Activated CD4-positive, alpha-beta memory T cell treated with anti-CD3 and anti-CD28 coated beads for 36 hours (primary cell): ENCODE measurements at regions not wholly inside any gene's neighbourhood (a gene's known extent, or its start where the extent isn't known, plus 50 kb on each side); places are given as distances from the start of the nearest gene placed in this dataset.
"Not testable (repeated sequence)": the region's sequence is repeated elsewhere in the genome, so short reads cannot be mapped to it uniquely, and the experiment has no call there.

Source experiments
- CTCF ChIA-PET: fragments of 350-600 bp; sonication (Branson Sonifier 250); formaldehyde crosslinking; loops from one replicate; lab custom pipeline; 2021; ENCODE audit warnings: antibody characterized with exemption, inconsistent platforms; lab: Charles Lee
- POLR2A ChIA-PET: fragments of 350-600 bp; sonication (Branson Sonifier 250); formaldehyde crosslinking; loops from one replicate; lab custom pipeline; 2021; ENCODE audit warnings: antibody characterized with exemption; lab: Charles Lee
- DNase-seq: peaks from one replicate; pipeline ENCODE4 v3.0.0-alpha.2; 2020
- H3K27ac Mint-ChIP-seq: one replicate; pipeline ENCODE4 v1.8.0; 2021; ENCODE audit warnings: mixed read lengths
- H3K27me3 Mint-ChIP-seq: one replicate; pipeline ENCODE4 v1.8.0; 2021; ENCODE audit warnings: mixed read lengths
- H3K36me3 Mint-ChIP-seq: one replicate; pipeline ENCODE4 v1.8.0; 2021; ENCODE audit warnings: mixed read lengths
- H3K4me1 Mint-ChIP-seq: one replicate; pipeline ENCODE4 v1.8.0; 2021; ENCODE audit warnings: low read depth, mixed read lengths
- H3K4me3 Mint-ChIP-seq: one replicate; pipeline ENCODE4 v1.8.0; 2021; ENCODE audit warnings: mild to moderate bottlenecking, mixed read lengths
- H3K9me3 Mint-ChIP-seq: one replicate; pipeline ENCODE4 v1.8.0; 2021; ENCODE audit warnings: mixed read lengths
- intact Hi-C: fragments of 100-400 bp; cut with micrococcal nuclease; formaldehyde crosslinking; loops from one replicate; pipeline ENCODE4 v1.15.1; 2023

- H3K4me3 Mint-ChIP-seq: no peak overlapping the region
- no peaks in the 10 kb centered on the region for H3K27me3 Mint-ChIP-seq
- no peak for DNase-seq
- H3K9me3 Mint-ChIP-seq: peaks cover 8% of the 10 kb centered on the region
- POLR2A ChIA-PET: no interaction called here
- no peak overlapping the region for H3K27ac Mint-ChIP-seq
- intact Hi-C loops: no loop called here
- H3K36me3 Mint-ChIP-seq: no peaks in the 10 kb centered on the region
- CTCF ChIA-PET: no interaction called here
- no peaks in the 10 kb centered on the region for H3K4me1 Mint-ChIP-seq
These were observed 270.3 kb downstream of the RWDD3 start for GRCh38 chr1:95504321-95504720.

DNA sequence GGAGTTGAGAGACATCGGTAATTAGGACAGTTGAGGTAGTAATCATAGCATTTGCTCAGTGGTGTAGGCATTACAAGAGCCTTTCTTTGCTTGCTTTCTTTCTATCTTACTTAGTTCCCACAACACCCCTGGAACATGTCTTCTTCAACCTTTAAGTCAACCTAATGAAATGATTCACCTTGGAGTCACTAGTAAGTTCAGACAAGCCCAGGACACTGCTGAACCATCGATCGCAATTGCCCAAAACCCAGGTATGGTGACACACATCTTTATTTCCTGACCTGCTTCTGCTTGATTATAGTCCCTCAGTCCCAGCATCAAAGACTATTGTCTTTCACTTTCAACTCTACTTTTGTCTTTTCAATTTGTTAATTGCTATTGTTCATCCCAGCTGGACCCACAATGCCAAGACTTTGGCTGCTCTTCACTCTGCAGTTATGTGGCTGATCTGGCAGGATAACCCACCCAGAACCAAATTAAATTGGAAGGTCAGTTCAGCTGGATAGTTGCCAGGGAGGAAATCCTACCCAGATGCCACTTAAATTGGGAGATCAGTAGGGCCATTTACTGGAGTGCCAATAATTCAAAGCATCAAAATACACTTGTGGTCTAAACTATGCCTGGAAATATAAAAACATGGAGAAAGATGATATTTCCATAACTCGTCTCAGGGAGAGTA, 272.9 kb downstream of the RWDD3 start:
- H3K4me3 Mint-ChIP-seq: no peak overlapping the region
- CTCF ChIA-PET: no interaction called here
- no peaks in the 10 kb centered on the region for H3K36me3 Mint-ChIP-seq
- H3K27ac Mint-ChIP-seq: no peak overlapping the region
- intact Hi-C loops: no loop called here
- no peaks in the 10 kb centered on the region for H3K4me1 Mint-ChIP-seq
- H3K9me3 Mint-ChIP-seq: peaks cover 11% of the 10 kb centered on the region
- no peak for DNase-seq
- POLR2A ChIA-PET: no interaction called here
- H3K27me3 Mint-ChIP-seq: no peaks in the 10 kb centered on the region

DNA sequence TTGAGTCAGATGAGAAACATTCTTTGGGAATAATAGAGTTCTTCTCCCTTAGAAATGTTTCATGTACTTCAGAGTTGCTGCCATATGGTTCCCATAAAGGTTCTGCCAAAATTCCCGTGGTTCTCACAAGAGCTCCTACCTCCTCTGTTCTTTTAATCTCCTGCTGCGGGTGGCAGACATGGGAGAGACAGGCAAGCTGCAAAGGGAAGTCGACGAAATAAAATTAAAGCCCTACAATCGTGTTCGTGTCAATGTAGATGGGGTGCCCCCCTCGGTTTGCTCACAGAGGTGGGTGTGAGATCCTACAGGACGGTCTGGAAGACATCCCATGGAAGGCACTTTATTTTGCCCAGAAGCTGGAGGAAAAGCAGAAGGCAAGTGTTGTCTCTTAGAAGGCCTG, 276.0 kb downstream of the RWDD3 start:
- H3K36me3 Mint-ChIP-seq: no peaks in the 10 kb centered on the region
- H3K4me3 Mint-ChIP-seq: no peak overlapping the region
- intact Hi-C loops: no loop called here
- H3K27me3 Mint-ChIP-seq: no peaks in the 10 kb centered on the region
- ChIA-PET CTCF (no interaction called here), POLR2A (no interaction called here)
- DNase-seq: no peak
- no peaks in the 10 kb centered on the region for H3K4me1 Mint-ChIP-seq
- H3K27ac Mint-ChIP-seq: no peak overlapping the region
- H3K9me3 Mint-ChIP-seq: peaks cover 11% of the 10 kb centered on the region

DNA sequence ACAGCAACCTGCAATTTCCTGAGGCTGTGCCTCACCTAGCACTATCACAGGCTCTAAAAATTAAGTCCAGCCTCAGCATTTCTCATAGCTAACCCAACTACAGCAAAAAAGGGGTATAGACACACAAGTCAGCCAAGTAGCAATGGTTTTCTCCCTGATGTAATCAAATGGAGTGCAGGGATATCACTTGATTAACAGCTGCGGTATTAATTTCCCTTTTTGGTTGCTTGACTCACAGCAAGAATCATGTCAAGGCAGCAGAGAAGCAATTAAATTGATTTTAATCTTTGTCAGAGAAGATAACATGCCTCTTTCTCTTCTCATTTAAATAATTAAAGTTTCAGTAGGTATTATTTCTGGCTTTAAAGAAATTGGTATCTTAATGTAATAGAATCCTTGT, 278.9 kb downstream of the RWDD3 start:
- H3K4me1 Mint-ChIP-seq: no peaks in the 10 kb centered on the region
- POLR2A ChIA-PET: no interaction called here
- intact Hi-C loops: no loop called here
- H3K27ac Mint-ChIP-seq: no peak overlapping the region
- no peaks in the 10 kb centered on the region for H3K27me3 Mint-ChIP-seq
- CTCF ChIA-PET: no interaction called here
- no peaks in the 10 kb centered on the region for H3K36me3 Mint-ChIP-seq
- no peak for DNase-seq
- peaks cover 3% of the 10 kb centered on the region for H3K9me3 Mint-ChIP-seq
- no peak overlapping the region for H3K4me3 Mint-ChIP-seq

- Mint-ChIP-seq H3K27ac (no peak overlapping the region), H3K36me3 (peaks cover 1% of the 10 kb centered on the region), H3K4me1 (no peaks in the 10 kb centered on the region), H3K27me3 (no peaks in the 10 kb centered on the region), H3K9me3 (peaks cover 4% of the 10 kb centered on the region), H3K4me3 (no peak overlapping the region)
- intact Hi-C loops: no loop called here
- POLR2A ChIA-PET: no interaction called here
- CTCF ChIA-PET: no interaction called here
- DNase-seq: no peak
These were observed 283.5 kb downstream of the RWDD3 start for GRCh38 chr1:95517506-95517905.

DNA sequence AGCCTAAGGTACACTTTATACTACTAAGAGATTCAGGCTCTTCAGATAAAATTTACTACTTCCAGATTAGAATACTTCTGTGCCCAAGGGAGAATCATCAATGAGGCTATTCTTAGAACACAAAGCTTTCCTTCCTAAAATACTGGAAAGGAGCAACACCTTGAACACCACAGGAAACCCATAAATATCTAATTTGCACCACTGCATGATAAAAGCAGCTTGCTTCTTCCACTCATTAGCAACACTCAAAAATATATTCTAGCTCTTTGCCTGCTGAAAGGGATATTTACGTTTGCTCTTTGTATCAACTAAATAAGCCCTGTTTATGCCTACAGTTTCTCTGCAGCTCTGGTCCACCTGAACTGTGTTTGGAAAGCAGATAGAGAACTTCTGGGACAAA, 284.3 kb downstream of the RWDD3 start:
- Mint-ChIP-seq H3K36me3 (peaks cover 1% of the 10 kb centered on the region), H3K4me1 (no peaks in the 10 kb centered on the region), H3K9me3 (peaks cover 4% of the 10 kb centered on the region), H3K27ac (no peak overlapping the region), H3K27me3 (no peaks in the 10 kb centered on the region), H3K4me3 (no peak overlapping the region)
- no peak for DNase-seq
- intact Hi-C loops: no loop called here
- ChIA-PET POLR2A (no interaction called here), CTCF (no interaction called here)

GRCh38 chr1:95520390-95520789, 286.4 kb downstream of the RWDD3 start:
- CTCF ChIA-PET: no interaction called here
- POLR2A ChIA-PET: no interaction called here
- Mint-ChIP-seq H3K36me3 (peaks cover 1% of the 10 kb centered on the region), H3K27ac (no peak overlapping the region), H3K4me1 (no peaks in the 10 kb centered on the region), H3K4me3 (no peak overlapping the region), H3K27me3 (no peaks in the 10 kb centered on the region), H3K9me3 (peaks cover 21% of the 10 kb centered on the region)
- DNase-seq: no peak
- intact Hi-C loops: no loop called here

DNA sequence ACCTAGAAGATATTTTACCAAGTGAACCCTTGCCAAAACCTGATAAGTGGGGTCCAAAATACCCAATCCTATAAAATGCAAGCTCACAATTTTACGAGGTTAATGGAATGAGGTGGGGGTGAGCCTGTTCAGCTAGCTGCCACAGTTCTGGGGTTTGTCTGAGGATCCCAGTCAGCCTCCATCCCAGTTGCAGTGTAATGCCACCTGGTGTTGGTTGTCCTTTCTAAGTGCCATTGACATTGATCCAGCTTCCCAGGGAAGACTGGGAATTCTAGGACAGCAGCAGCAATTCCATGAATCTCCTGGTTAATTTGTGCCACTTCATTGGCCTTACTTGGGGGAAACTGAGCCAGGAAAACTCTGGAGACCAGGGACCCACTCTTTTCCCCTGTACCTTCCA, 298.3 kb downstream of the RWDD3 start:
- no peak overlapping the region for H3K4me3 Mint-ChIP-seq
- POLR2A ChIA-PET: no interaction called here
- H3K9me3 Mint-ChIP-seq: peaks cover under 1% of the 10 kb centered on the region
- DNase-seq: no peak
- CTCF ChIA-PET: no interaction called here
- H3K27me3 Mint-ChIP-seq: no peaks in the 10 kb centered on the region
- no peaks in the 10 kb centered on the region for H3K36me3 Mint-ChIP-seq
- intact Hi-C loops: no loop called here
- no peaks in the 10 kb centered on the region for H3K4me1 Mint-ChIP-seq
- no peak overlapping the region for H3K27ac Mint-ChIP-seq

DNA sequence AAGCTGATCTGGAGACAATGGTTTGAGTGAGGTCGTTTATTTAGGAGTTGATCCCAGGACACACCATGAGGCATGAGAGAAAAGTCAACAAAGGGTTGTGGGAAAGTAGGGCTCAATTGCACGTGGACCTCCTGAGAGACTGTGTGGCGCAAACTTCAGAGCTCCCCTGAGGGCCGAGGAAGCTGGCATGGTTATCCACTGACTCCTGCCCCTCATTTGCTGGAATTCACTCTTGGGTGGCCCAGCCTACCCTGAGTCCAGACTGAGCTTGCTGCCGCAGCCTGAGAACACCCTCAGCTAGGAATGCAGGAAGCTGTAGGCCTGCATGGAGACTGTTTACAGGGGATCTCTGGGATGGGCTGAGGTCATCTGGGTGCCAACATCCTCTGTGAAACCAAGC, 301.0 kb downstream of the RWDD3 start:
- CTCF ChIA-PET: no interaction called here
- Mint-ChIP-seq H3K27me3 (no peaks in the 10 kb centered on the region), H3K4me3 (no peak overlapping the region), H3K36me3 (no peaks in the 10 kb centered on the region), H3K9me3 (peaks cover 3% of the 10 kb centered on the region), H3K4me1 (no peaks in the 10 kb centered on the region), H3K27ac (no peak overlapping the region)
- intact Hi-C loops: no loop called here
- POLR2A ChIA-PET: no interaction called here
- DNase-seq: no peak

DNA sequence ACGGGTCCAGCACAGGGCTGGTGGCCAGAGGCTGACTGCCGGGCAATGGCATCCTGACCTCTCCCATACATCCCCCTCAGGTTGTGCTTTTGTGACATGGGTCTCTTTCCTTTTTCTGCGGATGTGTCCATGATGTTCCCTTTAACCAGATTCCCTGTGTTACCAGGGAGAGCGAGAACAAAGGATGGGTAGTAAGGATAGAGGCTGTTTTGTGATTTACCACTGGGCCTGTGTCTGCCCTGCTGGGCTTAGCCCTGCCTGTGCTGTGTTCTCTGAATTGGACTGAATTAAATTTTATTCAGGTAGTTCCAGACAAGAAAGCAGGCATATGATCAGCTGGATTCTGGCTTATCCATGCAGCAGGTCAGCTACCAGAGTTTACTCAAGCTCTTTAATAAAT, 301.6 kb downstream of the RWDD3 start:
- Mint-ChIP-seq H3K36me3 (no peaks in the 10 kb centered on the region), H3K27ac (no peak overlapping the region), H3K27me3 (no peaks in the 10 kb centered on the region), H3K4me3 (no peak overlapping the region), H3K9me3 (peaks cover 3% of the 10 kb centered on the region), H3K4me1 (no peaks in the 10 kb centered on the region)
- DNase-seq: no peak
- intact Hi-C loops: no loop called here
- CTCF ChIA-PET: no interaction called here
- POLR2A ChIA-PET: no interaction called here

DNA sequence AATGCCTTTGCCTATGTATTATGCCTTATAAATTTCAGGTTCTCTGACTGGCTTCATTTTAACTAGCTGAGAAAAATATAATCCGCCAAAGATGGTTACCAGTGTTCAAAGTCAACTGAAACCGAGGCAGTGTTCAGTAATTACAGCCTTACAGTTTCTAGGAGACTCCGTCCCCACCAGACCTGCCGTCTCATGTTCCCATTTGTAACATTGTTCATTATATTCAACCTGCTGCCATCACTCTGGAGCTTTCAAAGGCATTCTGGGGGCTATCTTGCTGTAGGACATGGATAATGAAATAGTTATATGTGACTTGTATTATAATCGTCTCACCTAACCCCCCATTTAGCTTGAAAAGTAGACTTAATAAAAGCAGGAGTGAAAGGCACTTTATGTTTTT, 302.5 kb downstream of the RWDD3 start:
- H3K9me3 Mint-ChIP-seq: peaks cover 3% of the 10 kb centered on the region
- no peaks in the 10 kb centered on the region for H3K4me1 Mint-ChIP-seq
- intact Hi-C loops: no loop called here
- ChIA-PET CTCF (no interaction called here), POLR2A (no interaction called here)
- no peaks in the 10 kb centered on the region for H3K27me3 Mint-ChIP-seq
- no peaks in the 10 kb centered on the region for H3K36me3 Mint-ChIP-seq
- no peak overlapping the region for H3K27ac Mint-ChIP-seq
- no peak overlapping the region for H3K4me3 Mint-ChIP-seq
- DNase-seq: no peak

DNA sequence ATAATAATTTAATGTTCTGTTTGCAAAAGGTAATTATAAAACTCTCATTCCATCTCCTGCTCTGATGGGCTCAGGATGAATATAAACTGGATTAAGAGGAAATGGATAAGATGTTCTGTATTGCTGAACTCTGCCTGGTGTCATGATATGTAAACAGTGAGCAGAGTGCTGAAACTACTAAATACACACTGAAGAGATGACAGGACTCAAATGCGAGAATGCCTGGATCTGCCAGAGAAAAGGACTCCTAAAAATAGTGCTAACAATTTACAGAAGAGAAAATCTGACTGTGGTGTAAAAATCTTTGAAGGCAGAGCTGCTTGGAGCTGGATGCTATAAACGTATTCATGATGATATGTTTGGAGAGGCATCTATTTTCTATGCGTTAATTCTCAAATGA, 303.2 kb downstream of the RWDD3 start:
- no peak overlapping the region for H3K27ac Mint-ChIP-seq
- H3K4me3 Mint-ChIP-seq: no peak overlapping the region
- DNase-seq: no peak
- ChIA-PET CTCF (interaction anchor here (0.6 kb wide), 1 partner anchor 227 kb away, joined by 3 read pairs; no protein-coding TSS in a partner anchor), POLR2A (no interaction called here)
- no peaks in the 10 kb centered on the region for H3K27me3 Mint-ChIP-seq
- no peaks in the 10 kb centered on the region for H3K36me3 Mint-ChIP-seq
- intact Hi-C loops: no loop called here
- H3K9me3 Mint-ChIP-seq: peaks cover 3% of the 10 kb centered on the region
- no peaks in the 10 kb centered on the region for H3K4me1 Mint-ChIP-seq

DNA sequence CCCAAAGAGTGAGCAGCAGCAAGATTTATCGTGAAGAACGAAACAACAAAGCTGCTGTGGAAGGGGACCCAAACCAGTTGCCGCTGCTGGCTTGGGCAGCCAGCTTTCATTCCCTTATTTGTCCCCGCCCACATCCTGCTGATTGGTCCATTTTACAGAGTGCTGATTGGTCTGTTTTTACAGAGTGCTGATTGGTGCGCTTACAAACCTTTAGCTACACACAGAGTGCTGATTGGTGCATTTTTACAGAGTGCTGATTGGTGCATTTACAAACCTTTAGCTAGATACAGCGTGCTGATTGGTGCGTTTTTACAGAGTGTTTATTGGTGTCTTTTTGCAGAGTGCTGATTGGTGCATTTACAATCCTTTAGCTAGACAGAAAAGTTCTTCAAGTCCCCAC, 304.2 kb downstream of the RWDD3 start:
- H3K4me1 Mint-ChIP-seq, H3K4me3 Mint-ChIP-seq, H3K36me3 Mint-ChIP-seq, intact Hi-C loops, DNase-seq, H3K9me3 Mint-ChIP-seq, H3K27me3 Mint-ChIP-seq, POLR2A ChIA-PET, CTCF ChIA-PET, H3K27ac Mint-ChIP-seq: not testable (repeated sequence)
